PC-3 (cell line): ENCODE measurements at regions not wholly inside any gene's neighbourhood (a gene's known extent, or its start where the extent isn't known, plus 50 kb on each side); places are given as distances from the start of the nearest gene placed in this dataset.

Experiments used
- ATAC-seq: fragments of 200-7000 bp; cut with Tn5 transposase; 2 replicates; pipeline ENCODE4 v1.9.1; 2020; ENCODE audit warnings: mild to moderate bottlenecking, moderate library complexity
- BruUV-seq: library from RNA; stranded (reverse); fragments of 400-500 nt; replicated peaks from 2 replicates; lab custom pipeline; 2021; lab: Mats Ljungman, UMichigan
- CTCF ChIA-PET: fragments of 300-600 bp; sonication (Branson Sonifier 250); formaldehyde crosslinking; loops from one replicate; lab custom pipeline; 2022; ENCODE audit warnings: antibody characterized with exemption; lab: Charles Lee
- POLR2A ChIA-PET: fragments of 300-600 bp; sonication (Branson Sonifier 250); formaldehyde crosslinking; loops from one replicate; lab custom pipeline; 2022; ENCODE audit warnings: antibody characterized with exemption; ENCODE audit not compliant: unreplicated experiment; lab: Charles Lee
- DNase-seq: peaks from one replicate; pipeline ENCODE4 v3.0.0-alpha.2; 2015
- H2AFZ ChIP-seq: fragments of 300-600 bp; sonication (generic); 2 replicates; pipeline ENCODE4 v1.6.0; 2016; ENCODE audit warnings: antibody characterized with exemption, low read length
- H3F3A ChIP-seq: fragments of 300-600 bp; sonication (generic); one replicate; pipeline ENCODE4 v1.6.0; 2017; ENCODE audit warnings: antibody characterized with exemption, low read length, control low read depth, mild to moderate bottlenecking; ENCODE audit not compliant: unreplicated experiment
- H3K27ac ChIP-seq: fragments of 300-600 bp; sonication (generic); 2 replicates; pipeline ENCODE4 v1.5.1; 2016; ENCODE audit warnings: mild to moderate bottlenecking, low read length
- H3K27me3 ChIP-seq: fragments of 300-600 bp; sonication (generic); 2 replicates; pipeline ENCODE4 v1.6.1; 2016; ENCODE audit warnings: low read length, mixed read lengths
- H3K36me3 ChIP-seq: fragments of 300-600 bp; sonication (generic); 2 replicates; pipeline ENCODE4 v1.6.1; 2016; ENCODE audit warnings: low read depth, mixed run types, low read length, mixed read lengths
- H3K4me1 ChIP-seq: fragments of 300-600 bp; sonication (generic); 2 replicates; pipeline ENCODE4 v1.5.1; 2016; ENCODE audit warnings: low read length; ENCODE audit not compliant: insufficient read depth
- H3K4me2 ChIP-seq: fragments of 300-600 bp; sonication (generic); 2 replicates; pipeline ENCODE4 v1.6.0; 2016; ENCODE audit warnings: low read length
- H3K4me3 ChIP-seq: fragments of 300-600 bp; sonication (generic); 2 replicates; pipeline ENCODE4 v1.5.1; 2016; ENCODE audit warnings: mild to moderate bottlenecking, low read length, mixed read lengths
- H3K79me2 ChIP-seq: fragments of 300-600 bp; sonication (generic); 2 replicates; pipeline ENCODE4 v1.6.1; 2017; ENCODE audit warnings: low read length, mixed read lengths
- H3K9ac ChIP-seq: fragments of 300-600 bp; sonication (generic); 2 replicates; pipeline ENCODE4 v1.6.0; 2016; ENCODE audit warnings: mild to moderate bottlenecking, low read length
- H3K9me2 ChIP-seq: fragments of 300-600 bp; sonication (generic); replicated peaks from 2 replicates; pipeline ENCODE4 v1.6.1; 2016; ENCODE audit warnings: mixed run types, low read length, mixed read lengths
- H3K9me3 ChIP-seq: fragments of 300-600 bp; sonication (generic); 2 replicates; pipeline ENCODE4 v1.6.1; 2016; ENCODE audit warnings: low read length, mixed read lengths
- H4K20me1 ChIP-seq: fragments of 300-600 bp; sonication (generic); 2 replicates; pipeline ENCODE4 v1.6.1; 2016; ENCODE audit warnings: low read length, mixed read lengths
- EZH2 ChIP-seq: fragments of 300-600 bp; sonication (generic); IDR thresholded peaks from one replicate; pipeline ENCODE4 v1.6.1; 2017; ENCODE audit warnings: antibody characterized with exemption, mild to moderate bottlenecking, low read length; ENCODE audit not compliant: unreplicated experiment
- EZH2phosphoT487 ChIP-seq: fragments of 300-600 bp; sonication (generic); IDR thresholded peaks from 2 replicates; pipeline ENCODE4 v1.6.1; 2018; ENCODE audit warnings: mild to moderate bottlenecking, antibody characterized with exemption, low read length, borderline replicate concordance
- intact Hi-C: fragments of 100-400 bp; cut with micrococcal nuclease; formaldehyde crosslinking; loops from 2 replicates; pipeline ENCODE4 v1.9.0; 2023
- TF ChIP-seq, protein P1 (sequence below): fragments of 300-600 bp; sonication (generic); conservative IDR thresholded peaks from 2 replicates; pipeline ENCODE4 v1.5.1; 2017; ENCODE audit warnings: antibody characterized with exemption, low read depth, mild to moderate bottlenecking, low read length

DNA sequence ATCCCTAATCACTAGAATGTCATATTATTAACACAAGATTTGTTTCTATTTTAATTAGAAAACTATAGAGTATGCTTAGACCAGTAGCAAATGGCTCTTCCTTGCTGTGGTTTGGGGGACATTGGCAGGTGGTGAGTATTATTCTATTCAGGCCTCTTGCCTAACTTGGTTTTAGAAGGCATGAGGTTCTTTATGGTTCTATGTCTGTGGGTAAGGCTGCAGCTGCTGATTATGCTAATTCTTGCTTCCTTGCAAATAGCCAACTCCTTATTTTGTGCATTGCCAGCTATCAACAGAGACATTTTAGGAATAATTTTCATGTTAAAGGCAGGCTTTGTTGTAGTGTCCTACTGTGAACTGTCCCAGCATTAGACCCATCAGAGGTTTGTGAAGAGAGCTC, 1344.9 kb downstream of the UQCRFS1 start:
- Histone ChIP-seq H3F3A (no peaks in the 10 kb centered on the region), H3K9ac (no peak overlapping the region), H3K79me2 (no peaks in the 10 kb centered on the region), H3K4me2 (no peak overlapping the region), H3K9me2 (no peaks in the 10 kb centered on the region), H2AFZ (no peak overlapping the region), H4K20me1 (no peaks in the 10 kb centered on the region), H3K27me3 (no peaks in the 10 kb centered on the region), H3K27ac (no peak overlapping the region), H3K4me3 (no peak overlapping the region), H3K9me3 (no peaks in the 10 kb centered on the region), H3K4me1 (no peaks in the 10 kb centered on the region), H3K36me3 (no peaks in the 10 kb centered on the region)
- ChIA-PET POLR2A (no interaction called here), CTCF (no interaction called here)
- intact Hi-C loops = no loop called here
- DNase-seq (no peak), ATAC-seq (no peak)
- BruUV-seq = no TSS peak
- TF ChIP-seq, protein P1, sequence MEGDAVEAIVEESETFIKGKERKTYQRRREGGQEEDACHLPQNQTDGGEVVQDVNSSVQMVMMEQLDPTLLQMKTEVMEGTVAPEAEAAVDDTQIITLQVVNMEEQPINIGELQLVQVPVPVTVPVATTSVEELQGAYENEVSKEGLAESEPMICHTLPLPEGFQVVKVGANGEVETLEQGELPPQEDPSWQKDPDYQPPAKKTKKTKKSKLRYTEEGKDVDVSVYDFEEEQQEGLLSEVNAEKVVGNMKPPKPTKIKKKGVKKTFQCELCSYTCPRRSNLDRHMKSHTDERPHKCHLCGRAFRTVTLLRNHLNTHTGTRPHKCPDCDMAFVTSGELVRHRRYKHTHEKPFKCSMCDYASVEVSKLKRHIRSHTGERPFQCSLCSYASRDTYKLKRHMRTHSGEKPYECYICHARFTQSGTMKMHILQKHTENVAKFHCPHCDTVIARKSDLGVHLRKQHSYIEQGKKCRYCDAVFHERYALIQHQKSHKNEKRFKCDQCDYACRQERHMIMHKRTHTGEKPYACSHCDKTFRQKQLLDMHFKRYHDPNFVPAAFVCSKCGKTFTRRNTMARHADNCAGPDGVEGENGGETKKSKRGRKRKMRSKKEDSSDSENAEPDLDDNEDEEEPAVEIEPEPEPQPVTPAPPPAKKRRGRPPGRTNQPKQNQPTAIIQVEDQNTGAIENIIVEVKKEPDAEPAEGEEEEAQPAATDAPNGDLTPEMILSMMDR = no peak
- TF ChIP-seq EZH2 = no peak
- TF ChIP-seq EZH2phosphoT487 = no peak

- DNase-seq (no peak), ATAC-seq (no peak)
- no peak overlapping the region for H3K4me3 ChIP-seq
- H3K9me2 ChIP-seq = no peaks in the 10 kb centered on the region
- H3F3A ChIP-seq = no peaks in the 10 kb centered on the region
- TF ChIP-seq EZH2phosphoT487 (no peak), EZH2 (no peak)
- TF ChIP-seq, protein P1 = no peak
- H3K4me2 ChIP-seq = no peak overlapping the region
- H4K20me1 ChIP-seq = no peaks in the 10 kb centered on the region
- H3K79me2 ChIP-seq = no peaks in the 10 kb centered on the region
- CTCF ChIA-PET = no interaction called here
- no peaks in the 10 kb centered on the region for H3K9me3 ChIP-seq
- H3K27me3 ChIP-seq = no peaks in the 10 kb centered on the region
- no peak overlapping the region for H3K27ac ChIP-seq
- no TSS peak for BruUV-seq
- no peaks in the 10 kb centered on the region for H3K36me3 ChIP-seq
- intact Hi-C loops = no loop called here
- no peak overlapping the region for H3K9ac ChIP-seq
- no peaks in the 10 kb centered on the region for H3K4me1 ChIP-seq
- no peak overlapping the region for H2AFZ ChIP-seq
- POLR2A ChIA-PET = no interaction called here
Measured at GRCh38 chr19:27865927-27866777, 1346.8 kb downstream of the UQCRFS1 start.

DNA sequence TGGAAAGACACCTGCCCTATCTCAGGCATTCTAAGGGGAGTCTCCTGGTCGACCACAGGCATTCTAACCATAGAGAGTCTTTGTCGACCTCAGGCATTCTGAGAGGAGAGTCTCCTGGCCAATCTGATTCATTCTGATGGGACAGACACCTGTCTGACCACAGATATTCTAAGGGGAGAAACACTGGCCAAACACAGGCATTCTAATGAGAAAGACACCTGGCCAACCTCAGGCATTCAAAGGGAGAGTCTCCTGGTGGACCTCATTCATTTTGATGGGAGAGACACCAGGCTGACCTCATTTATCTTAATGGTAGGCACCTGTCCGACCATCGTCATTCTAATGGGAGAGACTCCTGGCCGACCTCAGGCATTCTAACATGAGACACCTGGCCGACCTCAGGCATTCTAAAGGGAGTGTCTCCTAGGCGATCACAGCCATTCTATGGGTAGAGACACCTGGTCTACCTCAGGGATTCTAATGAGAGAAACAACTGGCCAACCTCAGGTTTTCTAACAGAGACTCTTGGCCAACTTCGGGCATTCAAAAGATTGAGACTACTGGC, 1351.5 kb downstream of the UQCRFS1 start:
- no peaks in the 10 kb centered on the region for H3K4me1 ChIP-seq
- no peaks in the 10 kb centered on the region for H3K9me3 ChIP-seq
- no peaks in the 10 kb centered on the region for H3K27me3 ChIP-seq
- H3K4me3 ChIP-seq = no peak overlapping the region
- no peak for ATAC-seq
- H2AFZ ChIP-seq = no peak overlapping the region
- H3K9me2 ChIP-seq = no peaks in the 10 kb centered on the region
- ChIA-PET CTCF (no interaction called here), POLR2A (no interaction called here)
- H3K79me2 ChIP-seq = no peaks in the 10 kb centered on the region
- no peaks in the 10 kb centered on the region for H3F3A ChIP-seq
- no peak overlapping the region for H3K27ac ChIP-seq
- intact Hi-C loops = no loop called here
- no peaks in the 10 kb centered on the region for H3K36me3 ChIP-seq
- H3K4me2 ChIP-seq = no peak overlapping the region
- no peak overlapping the region for H3K9ac ChIP-seq
- BruUV-seq = no TSS peak
- DNase-seq = no peak
- TF ChIP-seq EZH2 (no peak), EZH2phosphoT487 (no peak)
- TF ChIP-seq, protein P1 = no peak
- no peaks in the 10 kb centered on the region for H4K20me1 ChIP-seq
